ENCODE measurements at regions not wholly inside any gene's neighbourhood (a gene's known extent, or its start where the extent isn't known, plus 50 kb on each side); places are given as distances from the start of the nearest gene placed in this dataset.
"Not testable (repeated sequence)": the region's sequence is repeated elsewhere in the genome, so short reads cannot be mapped to it uniquely, and the experiment has no call there.

- no peak for DNase-seq (ENCODE audit: low read depth in 4 of 4, low spot score in 3 of 4)
Observed at GRCh38 chr11:114928260-114928870, 250.0 kb downstream of the NXPE2 start.

DNA sequence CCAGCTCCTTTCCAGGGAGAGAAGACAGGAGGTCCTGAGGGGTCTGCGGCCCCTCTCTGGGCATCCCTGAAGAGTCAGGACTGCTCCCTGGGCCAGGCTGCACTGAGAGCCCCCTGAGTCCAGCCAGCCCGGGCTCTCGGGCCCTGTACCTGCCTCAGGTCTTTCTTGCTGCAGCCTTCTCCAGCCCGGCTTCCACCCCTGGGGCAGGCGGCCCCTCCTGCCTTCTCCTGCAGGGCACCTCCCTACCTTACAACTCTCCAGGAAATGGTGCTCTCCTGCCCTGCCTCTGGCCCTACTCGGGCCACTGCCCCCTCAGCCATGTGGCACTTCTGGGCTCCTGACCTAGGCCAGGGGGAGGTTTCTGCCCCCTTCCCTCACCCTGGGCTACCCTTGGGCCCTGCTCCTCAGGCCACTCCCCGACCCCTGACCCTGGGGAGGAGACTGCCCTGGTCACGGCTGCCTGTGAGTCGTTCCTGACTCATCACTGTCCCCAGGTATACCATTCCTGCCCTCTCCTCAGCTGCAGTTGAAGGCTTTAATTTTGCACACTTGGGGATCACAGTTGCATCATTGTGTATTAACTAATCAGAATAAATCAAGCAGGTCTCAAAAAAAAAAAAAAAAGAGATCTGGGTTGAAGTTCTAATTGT, 251.1 kb downstream of the NXPE2 start:
- no peak for DNase-seq (ENCODE audit: low read depth in 4 of 4, low spot score in 3 of 4)

GRCh38 chr11:114938799-114939198, 260.5 kb downstream of the NXPE2 start:
- DNase-seq (ENCODE audit: low read depth in 4 of 4, low spot score in 3 of 4), result no peak

- DNase-seq (ENCODE audit: low read depth in 4 of 4, low spot score in 3 of 4), result no peak
Observed at GRCh38 chr11:114942207-114942606, 263.9 kb downstream of the NXPE2 start.

DNA sequence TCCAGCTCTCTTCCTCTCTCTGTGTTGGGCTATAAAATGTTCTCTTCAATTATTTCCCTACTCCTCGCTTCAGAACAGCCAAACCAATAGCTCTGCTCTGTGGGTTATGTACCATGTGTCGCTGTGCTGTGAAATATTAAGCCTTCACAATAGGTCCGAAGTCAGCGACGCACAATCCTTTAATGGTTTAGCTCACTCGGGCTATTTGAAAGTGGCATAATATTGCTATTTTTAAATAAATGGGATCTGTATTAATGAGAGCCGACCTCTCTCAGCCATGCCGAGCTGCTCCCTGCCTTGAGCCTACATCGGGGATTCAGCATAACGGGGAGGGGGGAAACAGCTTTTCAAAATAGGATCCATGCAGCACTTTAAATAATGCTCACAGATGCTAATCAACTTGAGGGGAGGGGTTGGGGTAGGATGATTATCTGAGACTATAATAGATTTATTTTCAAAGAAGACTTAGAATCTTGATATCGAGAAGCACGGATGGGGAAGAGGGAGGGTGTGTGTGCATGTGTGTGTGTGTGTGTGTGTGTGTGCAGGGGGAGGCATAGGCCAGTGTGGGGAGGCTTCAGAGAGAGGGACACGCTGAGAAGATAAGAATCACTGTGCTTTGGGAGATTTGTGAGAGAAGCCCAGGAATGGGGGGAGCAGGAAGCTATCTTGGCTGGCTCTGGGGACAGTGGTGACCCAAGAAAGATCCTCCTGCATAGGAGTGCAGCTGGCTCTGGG, 271.5 kb downstream of the NXPE2 start:
- no peak for DNase-seq (ENCODE audit: low read depth in 4 of 4, low spot score in 3 of 4)

- no peak for DNase-seq (ENCODE audit: low read depth in 4 of 4, low spot score in 3 of 4)
Observed at GRCh38 chr11:114953039-114953438, 274.7 kb downstream of the NXPE2 start.

- DNase-seq (ENCODE audit: low read depth in 4 of 4, low spot score in 3 of 4), result no peak
Observed at GRCh38 chr11:114955923-114956322, 277.6 kb downstream of the NXPE2 start.

- DNase-seq (ENCODE audit: low read depth in 4 of 4, low spot score in 3 of 4), result no peak
Observed at GRCh38 chr11:114956566-114956965, 278.2 kb downstream of the NXPE2 start.

GRCh38 chr11:114959953-114960505, 281.7 kb downstream of the NXPE2 start:
- no peak for DNase-seq (ENCODE audit: low read depth in 4 of 4, low spot score in 3 of 4)

- not testable (repeated sequence) for DNase-seq (ENCODE audit: low read depth in 4 of 4, low spot score in 3 of 4)
Observed at GRCh38 chr11:114960819-114961218, 282.5 kb downstream of the NXPE2 start.

- no peak for DNase-seq (ENCODE audit: low read depth in 4 of 4, low spot score in 3 of 4)
Observed at GRCh38 chr11:114964676-114965214, 286.4 kb downstream of the NXPE2 start.

DNA sequence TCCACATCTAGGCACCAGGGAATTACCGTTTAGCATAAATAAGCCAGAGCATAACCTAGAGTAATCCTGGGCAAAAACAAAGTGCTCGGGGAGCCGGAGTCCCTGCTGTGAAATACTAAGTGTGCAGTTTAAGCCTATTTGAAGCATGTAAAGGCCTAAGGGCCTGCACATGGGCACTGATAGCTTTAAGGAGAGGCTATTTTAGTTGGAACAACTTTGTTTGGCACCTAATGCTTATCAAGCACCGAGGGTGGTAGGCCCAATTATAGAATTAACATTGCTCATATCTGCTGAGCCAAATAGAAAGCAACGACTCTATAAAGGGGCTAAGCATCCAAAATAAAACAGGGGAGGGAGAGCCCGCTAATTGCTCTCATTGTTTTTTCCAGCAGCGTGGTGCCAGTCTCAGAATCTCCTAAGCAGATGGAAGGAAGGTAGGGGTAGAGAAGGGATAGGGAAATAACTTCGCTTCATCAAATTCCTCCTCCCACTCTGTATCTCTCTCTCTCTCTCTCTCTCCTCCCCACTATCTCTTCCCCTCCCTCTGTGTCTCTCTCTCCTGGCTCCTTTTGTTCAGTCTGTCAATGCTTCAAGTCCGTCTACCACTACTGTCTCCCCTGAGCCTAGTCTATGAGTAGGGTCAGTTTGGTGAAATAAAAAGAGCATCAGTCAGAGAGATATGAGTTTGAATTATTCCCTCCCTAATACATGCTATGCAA, 292.8 kb downstream of the NXPE2 start:
- DNase-seq (ENCODE audit: low read depth in 4 of 4, low spot score in 3 of 4), result no peak

- DNase-seq (ENCODE audit: low read depth in 4 of 4, low spot score in 3 of 4), result no peak
Observed at GRCh38 chr11:114972105-114972504, 293.8 kb downstream of the NXPE2 start.

GRCh38 chr11:114977651-114978050, 299.3 kb downstream of the NXPE2 start:
- no peak for DNase-seq (ENCODE audit: low read depth in 4 of 4, low spot score in 3 of 4)

DNA sequence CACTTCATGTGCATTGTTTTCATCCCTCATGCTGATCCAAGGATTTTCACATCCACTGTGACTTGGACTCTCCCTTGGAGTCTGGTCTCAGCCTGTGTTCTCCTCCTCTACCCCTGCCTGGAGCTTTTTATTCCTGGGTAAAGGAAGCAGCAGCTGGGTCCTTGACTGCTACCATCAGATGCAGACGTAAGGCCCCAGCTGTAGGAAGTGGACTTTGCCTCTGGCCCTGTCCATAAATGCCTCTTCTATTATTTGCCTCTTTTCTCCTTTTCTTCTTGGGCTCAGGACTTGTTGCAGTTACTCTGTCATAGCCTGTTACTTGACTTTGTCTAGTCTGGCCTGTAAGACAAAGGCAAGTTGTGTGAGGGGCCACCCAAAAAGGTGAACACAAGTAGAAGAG, 303.8 kb downstream of the NXPE2 start:
- DNase-seq (ENCODE audit: low read depth in 4 of 4, low spot score in 3 of 4), result no peak

- DNase-seq (ENCODE audit: low read depth in 4 of 4, low spot score in 3 of 4), result no peak
Observed at GRCh38 chr11:114984611-114985163, 306.4 kb downstream of the NXPE2 start.

DNA sequence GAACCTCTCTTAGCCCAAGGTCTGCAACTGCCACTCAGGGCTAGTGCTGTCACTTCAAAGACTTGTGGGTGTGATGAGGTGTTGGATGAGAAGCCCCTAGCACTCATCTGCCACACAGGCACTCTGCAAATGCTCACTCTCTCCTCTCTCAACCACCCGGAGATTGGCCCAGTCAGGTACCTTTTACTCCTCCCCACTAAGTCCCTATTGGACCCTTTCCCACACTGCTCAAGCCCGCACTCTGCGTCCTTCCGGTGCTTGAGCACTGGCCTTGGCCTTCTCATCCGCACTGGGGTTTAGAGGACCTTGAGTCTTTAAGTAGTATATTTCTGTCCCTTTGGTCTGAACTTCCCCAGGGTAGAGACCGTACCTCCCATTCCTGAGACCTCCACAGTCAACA, 308.0 kb downstream of the NXPE2 start:
- DNase-seq (ENCODE audit: low read depth in 4 of 4, low spot score in 3 of 4), result no peak

DNA sequence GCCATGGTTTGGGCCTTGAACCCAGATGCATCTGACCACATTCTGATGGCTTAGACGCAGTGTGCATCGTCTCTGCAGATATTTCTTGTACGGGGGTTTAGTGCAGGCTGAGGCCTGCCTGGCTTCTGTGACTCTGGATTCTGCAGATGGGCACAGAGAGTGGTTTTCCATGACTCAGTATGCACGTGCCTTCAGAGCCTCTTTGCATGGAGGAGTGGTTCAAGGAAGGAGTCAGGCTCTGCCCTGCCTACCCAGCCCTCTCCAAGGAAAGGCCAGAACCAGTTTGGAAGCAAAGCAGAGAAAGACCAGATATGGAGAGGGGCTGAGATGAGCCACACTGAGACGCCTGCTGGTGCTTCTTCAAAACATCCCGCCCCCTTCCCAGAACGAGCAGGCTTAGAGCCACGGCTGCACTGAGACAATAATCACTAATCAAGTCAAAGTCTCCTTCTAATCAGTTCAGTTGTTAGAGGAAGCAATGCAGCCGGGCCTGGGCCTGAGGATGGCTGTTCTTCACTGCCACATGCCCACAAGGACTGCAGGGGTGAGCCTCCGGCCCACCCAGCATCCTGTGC, 308.9 kb downstream of the NXPE2 start:
- no peak for DNase-seq (ENCODE audit: low read depth in 4 of 4, low spot score in 3 of 4)

DNA sequence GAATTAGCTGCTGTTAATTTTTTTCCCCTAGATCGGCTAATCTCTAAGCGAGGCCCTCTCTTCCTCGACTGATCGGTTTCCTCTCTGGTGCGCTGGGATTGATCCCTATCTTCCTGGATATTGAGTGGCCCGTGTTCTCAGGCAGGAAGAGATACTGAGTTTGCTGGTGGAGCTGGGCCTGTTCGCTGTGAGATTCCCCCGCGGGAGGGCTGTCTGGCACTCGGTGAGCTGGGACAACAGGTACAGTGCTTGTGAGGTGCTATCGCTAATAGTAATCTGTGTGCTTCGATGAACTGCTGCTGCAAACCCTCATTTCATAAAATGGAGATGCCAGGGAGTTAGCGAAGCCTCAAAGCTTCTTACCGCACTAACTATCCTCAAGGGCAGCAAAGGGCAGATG, 310.3 kb downstream of the NXPE2 start:
- no peak for DNase-seq (ENCODE audit: low read depth in 4 of 4, low spot score in 3 of 4)

DNA sequence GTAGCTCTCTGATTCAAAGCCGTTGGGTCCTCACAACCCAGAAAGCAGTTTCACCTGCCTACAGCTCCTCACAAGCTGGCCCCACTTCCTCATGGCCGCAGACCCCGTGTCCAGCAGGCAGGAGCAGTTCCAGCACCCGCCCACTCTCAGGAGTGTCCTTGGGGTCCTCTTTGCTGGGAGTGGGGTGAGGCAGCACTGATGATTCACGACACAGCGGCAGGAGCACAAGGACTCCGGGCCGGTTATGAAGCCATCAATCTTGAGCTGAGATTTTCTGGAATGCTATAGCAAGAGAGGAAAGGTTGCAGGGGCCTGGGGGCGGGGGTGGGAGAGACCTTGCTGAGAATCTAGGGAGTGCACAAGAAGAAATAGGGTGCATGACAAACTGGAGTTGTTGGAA, 311.2 kb downstream of the NXPE2 start:
- DNase-seq (ENCODE audit: low read depth in 4 of 4, low spot score in 3 of 4), result no peak
